Epithelial cell of esophagus (primary cell): ENCODE measurements at regions not wholly inside any gene's neighbourhood (a gene's known extent, or its start where the extent isn't known, plus 50 kb on each side); places are given as distances from the start of the nearest gene placed in this dataset.
"Not testable (repeated sequence)": the region's sequence is repeated elsewhere in the genome, so short reads cannot be mapped to it uniquely, and the experiment has no call there.

Experiments used
- DNase-seq: peaks from one replicate; pipeline ENCODE4 v3.0.0; 2010; ENCODE audit warnings: low read depth
- H3K4me3 ChIP-seq: 2 replicates; pipeline ENCODE4 v1.5.1; 2011; ENCODE audit warnings: mild to moderate bottlenecking, low read length, control low read depth
- CTCF ChIP-seq: IDR thresholded peaks from 2 replicates; pipeline ENCODE4 v1.5.1; 2011; ENCODE audit warnings: low read depth, mild to moderate bottlenecking, low read length, control low read depth, inconsistent platforms; ENCODE audit not compliant: insufficient read depth; ENCODE audit errors: missing control alignments

GRCh38 chr11:71774603-71775222 lies 58.3 kb upstream of the DEFB108B start:
- H3K4me3 ChIP-seq = no peak overlapping the region
- no peak for TF ChIP-seq CTCF
- DNase-seq = no peak

- peak; percentile 7 for DNase-seq
- H3K4me3 ChIP-seq = not testable (repeated sequence)
These were observed 52.9 kb upstream of the DEFB108B start for GRCh38 chr11:71780116-71780515.

GRCh38 chr11:71780771-71781170 lies 52.2 kb upstream of the DEFB108B start:
- not testable (repeated sequence) for H3K4me3 ChIP-seq
- DNase-seq = peak; percentile 53

GRCh38 chr11:71781491-71781890 lies 51.5 kb upstream of the DEFB108B start:
- H3K4me3 ChIP-seq, DNase-seq: not testable (repeated sequence)

- H3K4me3 ChIP-seq, DNase-seq: not testable (repeated sequence)
These were observed 50.7 kb upstream of the DEFB108B start for GRCh38 chr11:71782229-71782861.

GRCh38 chr11:71783191-71783590 lies 49.8 kb upstream of the DEFB108B start:
- DNase-seq = peak; percentile 23
- H3K4me3 ChIP-seq = not testable (repeated sequence)
